MM.1S (cell line): ENCODE measurements at regions not wholly inside any gene's neighbourhood (a gene's known extent, or its start where the extent isn't known, plus 50 kb on each side); places are given as distances from the start of the nearest gene placed in this dataset.

Source experiments
- DNase-seq: peaks from one replicate; pipeline ENCODE4 v3.0.0-alpha.2; 2015
- H2AFZ ChIP-seq: fragments of 300-600 bp; sonication (generic); 2 replicates; pipeline ENCODE4 v1.6.0; 2016; ENCODE audit warnings: antibody characterized with exemption, low read length
- H3F3A ChIP-seq: fragments of 300-600 bp; sonication (generic); 2 replicates; pipeline ENCODE4 v1.6.1; 2016; ENCODE audit warnings: mild to moderate bottlenecking, antibody characterized with exemption, low read length, moderate library complexity, mixed read lengths; ENCODE audit not compliant: insufficient read depth
- H3K27ac ChIP-seq: fragments of 300-600 bp; sonication (generic); 2 replicates; pipeline ENCODE4 v1.5.1; 2016; ENCODE audit warnings: mild to moderate bottlenecking, low read length
- H3K27me3 ChIP-seq: fragments of 300-600 bp; sonication (generic); replicated peaks from 2 replicates; pipeline ENCODE4 v1.6.0; 2016; ENCODE audit warnings: low read length; ENCODE audit not compliant: insufficient read depth
- H3K36me3 ChIP-seq: fragments of 300-600 bp; sonication (generic); replicated peaks from 2 replicates; pipeline ENCODE4 v1.6.1; 2016; ENCODE audit warnings: mild to moderate bottlenecking, low read length, mixed read lengths; ENCODE audit not compliant: insufficient read depth
- H3K4me1 ChIP-seq: fragments of 300-600 bp; sonication (generic); 2 replicates; pipeline ENCODE4 v1.6.1; 2016; ENCODE audit warnings: low read length, mixed read lengths
- H3K4me2 ChIP-seq: fragments of 300-600 bp; sonication (generic); 2 replicates; pipeline ENCODE4 v1.6.0; 2016; ENCODE audit warnings: low read depth, low read length
- H3K4me3 ChIP-seq: fragments of 300-600 bp; sonication (generic); 2 replicates; pipeline ENCODE4 v1.5.1; 2016; ENCODE audit warnings: low read length, mixed read lengths
- H3K79me2 ChIP-seq: fragments of 300-600 bp; sonication (generic); 2 replicates; pipeline ENCODE4 v1.6.1; 2016; ENCODE audit warnings: mixed run types, low read length, mixed read lengths
- H3K9ac ChIP-seq: fragments of 300-600 bp; sonication (generic); 2 replicates; pipeline ENCODE4 v1.6.1; 2016; ENCODE audit warnings: low read length, mixed read lengths
- H3K9me2 ChIP-seq: fragments of 300-600 bp; sonication (generic); replicated peaks from 2 replicates; pipeline ENCODE4 v1.6.1; 2016; ENCODE audit warnings: mild to moderate bottlenecking, low read length, mixed read lengths; ENCODE audit not compliant: insufficient read depth
- H3K9me3 ChIP-seq: fragments of 300-600 bp; sonication (generic); replicated peaks from 2 replicates; pipeline ENCODE4 v1.6.1; 2016; ENCODE audit warnings: mild to moderate bottlenecking, low read length, mixed read lengths; ENCODE audit not compliant: insufficient read depth
- H4K20me1 ChIP-seq: fragments of 300-600 bp; sonication (generic); 2 replicates; pipeline ENCODE4 v1.6.1; 2016; ENCODE audit warnings: mild to moderate bottlenecking, low read length, moderate library complexity, mixed read lengths; ENCODE audit not compliant: insufficient read depth
- CTCF ChIP-seq: fragments of 300-600 bp; sonication (generic); IDR thresholded peaks from 2 replicates; pipeline ENCODE4 v1.5.1; 2016; ENCODE audit warnings: antibody characterized with exemption, low read length, mixed read lengths
- EZH2 ChIP-seq: fragments of 300-600 bp; sonication (generic); optimal IDR thresholded peaks from 2 replicates; pipeline ENCODE3; 2017; ENCODE audit warnings: low read depth, mild to moderate bottlenecking, antibody characterized with exemption, low read length, mixed read lengths
- EZH2phosphoT487 ChIP-seq: fragments of 300-600 bp; sonication (generic); IDR thresholded peaks from 2 replicates; pipeline ENCODE4 v1.6.1; 2018; ENCODE audit warnings: antibody characterized with exemption, low read length

GRCh38 chr4:35052546-35052945, 1191.8 kb downstream of the ARAP2 start:
- H3K4me3 ChIP-seq, result no peak overlapping the region
- H3K4me1 ChIP-seq, result no peaks in the 10 kb centered on the region
- no peaks in the 10 kb centered on the region for H3K36me3 ChIP-seq
- H3K9me2 ChIP-seq, result no peaks in the 10 kb centered on the region
- H3K27me3 ChIP-seq, result no peaks in the 10 kb centered on the region
- H3K9ac ChIP-seq, result no peak overlapping the region
- H2AFZ ChIP-seq, result no peak overlapping the region
- H3F3A ChIP-seq, result no peaks in the 10 kb centered on the region
- no peak overlapping the region for H3K4me2 ChIP-seq
- H4K20me1 ChIP-seq, result no peaks in the 10 kb centered on the region
- TF ChIP-seq EZH2phosphoT487 (no peak), CTCF (no peak), EZH2 (no peak)
- no peaks in the 10 kb centered on the region for H3K9me3 ChIP-seq
- H3K27ac ChIP-seq, result no peak overlapping the region
- H3K79me2 ChIP-seq, result no peaks in the 10 kb centered on the region
- no peak for DNase-seq

- no peaks in the 10 kb centered on the region for H3K9me3 ChIP-seq
- no peak for DNase-seq
- TF ChIP-seq EZH2 (no peak), EZH2phosphoT487 (no peak), CTCF (no peak)
Observed at GRCh38 chr4:35063031-35063570, 1181.2 kb downstream of the ARAP2 start.

GRCh38 chr4:35066406-35066805, 1177.9 kb downstream of the ARAP2 start:
- Histone ChIP-seq H3K4me1 (no peaks in the 10 kb centered on the region), H3K27me3 (no peaks in the 10 kb centered on the region), H3K9ac (no peak overlapping the region), H4K20me1 (no peaks in the 10 kb centered on the region), H3K4me3 (no peak overlapping the region), H3F3A (no peaks in the 10 kb centered on the region), H3K9me2 (no peaks in the 10 kb centered on the region), H2AFZ (no peak overlapping the region), H3K36me3 (no peaks in the 10 kb centered on the region), H3K9me3 (no peaks in the 10 kb centered on the region), H3K79me2 (no peaks in the 10 kb centered on the region), H3K27ac (no peak overlapping the region), H3K4me2 (no peak overlapping the region)
- DNase-seq, result no peak
- TF ChIP-seq EZH2 (no peak), EZH2phosphoT487 (no peak), CTCF (no peak)

More at GRCh38 chr4:35063031-35063570, 1181.2 kb downstream of the ARAP2 start:
- H3K79me2 ChIP-seq, result no peaks in the 10 kb centered on the region
- H3K4me2 ChIP-seq, result no peak overlapping the region
- no peak overlapping the region for H2AFZ ChIP-seq
- H3K4me3 ChIP-seq, result no peak overlapping the region
- no peak overlapping the region for H3K27ac ChIP-seq
- no peaks in the 10 kb centered on the region for H3K36me3 ChIP-seq
- H3F3A ChIP-seq, result no peaks in the 10 kb centered on the region
- H3K27me3 ChIP-seq, result no peaks in the 10 kb centered on the region
- no peaks in the 10 kb centered on the region for H4K20me1 ChIP-seq
- H3K9ac ChIP-seq, result no peak overlapping the region
- no peaks in the 10 kb centered on the region for H3K4me1 ChIP-seq
- no peaks in the 10 kb centered on the region for H3K9me2 ChIP-seq
